ENCODE measurements at regions not wholly inside any gene's neighbourhood (a gene's known extent, or its start where the extent isn't known, plus 50 kb on each side); places are given as distances from the start of the nearest gene placed in this dataset.

DNA sequence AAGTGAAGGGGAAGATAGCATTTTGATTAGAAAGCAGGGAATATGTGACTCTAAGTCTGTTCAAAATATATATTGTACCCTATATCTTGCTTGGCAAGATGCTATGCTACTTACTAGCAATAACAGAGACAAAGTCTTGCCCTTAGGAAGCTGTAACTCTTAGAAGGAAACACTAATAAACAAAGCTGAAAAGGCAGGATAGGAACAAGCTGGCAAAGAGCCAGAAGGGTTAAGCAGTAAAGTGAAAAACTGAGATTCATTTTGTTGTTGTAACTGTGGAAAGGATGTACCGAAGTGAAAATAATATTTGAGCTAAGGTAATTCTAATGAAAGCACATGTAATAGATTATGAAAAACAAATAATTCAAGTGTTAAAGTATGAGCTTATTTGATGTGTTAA, 527.1 kb upstream of the FLRT2 start:
- TF ChIP-seq, protein P1, sequence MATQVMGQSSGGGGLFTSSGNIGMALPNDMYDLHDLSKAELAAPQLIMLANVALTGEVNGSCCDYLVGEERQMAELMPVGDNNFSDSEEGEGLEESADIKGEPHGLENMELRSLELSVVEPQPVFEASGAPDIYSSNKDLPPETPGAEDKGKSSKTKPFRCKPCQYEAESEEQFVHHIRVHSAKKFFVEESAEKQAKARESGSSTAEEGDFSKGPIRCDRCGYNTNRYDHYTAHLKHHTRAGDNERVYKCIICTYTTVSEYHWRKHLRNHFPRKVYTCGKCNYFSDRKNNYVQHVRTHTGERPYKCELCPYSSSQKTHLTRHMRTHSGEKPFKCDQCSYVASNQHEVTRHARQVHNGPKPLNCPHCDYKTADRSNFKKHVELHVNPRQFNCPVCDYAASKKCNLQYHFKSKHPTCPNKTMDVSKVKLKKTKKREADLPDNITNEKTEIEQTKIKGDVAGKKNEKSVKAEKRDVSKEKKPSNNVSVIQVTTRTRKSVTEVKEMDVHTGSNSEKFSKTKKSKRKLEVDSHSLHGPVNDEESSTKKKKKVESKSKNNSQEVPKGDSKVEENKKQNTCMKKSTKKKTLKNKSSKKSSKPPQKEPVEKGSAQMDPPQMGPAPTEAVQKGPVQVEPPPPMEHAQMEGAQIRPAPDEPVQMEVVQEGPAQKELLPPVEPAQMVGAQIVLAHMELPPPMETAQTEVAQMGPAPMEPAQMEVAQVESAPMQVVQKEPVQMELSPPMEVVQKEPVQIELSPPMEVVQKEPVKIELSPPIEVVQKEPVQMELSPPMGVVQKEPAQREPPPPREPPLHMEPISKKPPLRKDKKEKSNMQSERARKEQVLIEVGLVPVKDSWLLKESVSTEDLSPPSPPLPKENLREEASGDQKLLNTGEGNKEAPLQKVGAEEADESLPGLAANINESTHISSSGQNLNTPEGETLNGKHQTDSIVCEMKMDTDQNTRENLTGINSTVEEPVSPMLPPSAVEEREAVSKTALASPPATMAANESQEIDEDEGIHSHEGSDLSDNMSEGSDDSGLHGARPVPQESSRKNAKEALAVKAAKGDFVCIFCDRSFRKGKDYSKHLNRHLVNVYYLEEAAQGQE (IDR thresholded peaks at IDR 0.05; ENCODE audit: insufficient read depth in 1 of 2, low read depth in 2 of 2, low read length in 2 of 2), result no peak
- TF ChIP-seq POLR2AphosphoS5 (IDR thresholded peaks at IDR 0.05; ENCODE audit: low read depth, low read length) (no peak), TAF1 (IDR thresholded peaks at IDR 0.05; ENCODE audit: borderline replicate concordance, insufficient read depth, low read length) (no peak), FOXP2 (optimal IDR thresholded peaks at IDR 0.05; ENCODE audit: borderline replicate concordance, extremely low read depth, extremely low read length, insufficient read depth) (no peak), SIN3A (IDR thresholded peaks at IDR 0.05; ENCODE audit: borderline replicate concordance, insufficient read depth, low read length) (no peak)

DNA sequence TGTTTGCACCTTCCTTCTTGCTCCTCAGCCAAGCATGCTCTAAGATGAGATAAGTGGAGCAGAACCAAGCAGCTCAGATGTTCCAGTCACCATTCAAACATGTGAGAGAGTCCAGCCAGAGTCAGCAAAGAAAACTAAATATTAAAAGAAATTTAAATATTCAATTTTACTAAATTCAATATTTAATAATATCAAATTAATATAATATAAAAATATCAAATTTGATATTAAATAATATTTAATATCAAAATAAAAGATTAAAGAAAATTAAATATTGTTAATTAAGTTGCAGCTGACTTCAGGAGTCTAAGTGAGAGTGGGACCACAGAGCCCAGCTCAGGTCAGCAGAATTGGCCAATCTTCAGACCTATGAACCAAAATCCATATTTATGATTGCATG, 526.1 kb upstream of the FLRT2 start:
- TF ChIP-seq TAF1 (IDR thresholded peaks at IDR 0.05; ENCODE audit: borderline replicate concordance, insufficient read depth, low read length), result no peak
- no peak for TF ChIP-seq FOXP2 (optimal IDR thresholded peaks at IDR 0.05; ENCODE audit: borderline replicate concordance, extremely low read depth, extremely low read length, insufficient read depth)
- TF ChIP-seq SIN3A (IDR thresholded peaks at IDR 0.05; ENCODE audit: borderline replicate concordance, insufficient read depth, low read length), result no peak
- no peak for TF ChIP-seq POLR2AphosphoS5 (IDR thresholded peaks at IDR 0.05; ENCODE audit: low read depth, low read length)

DNA sequence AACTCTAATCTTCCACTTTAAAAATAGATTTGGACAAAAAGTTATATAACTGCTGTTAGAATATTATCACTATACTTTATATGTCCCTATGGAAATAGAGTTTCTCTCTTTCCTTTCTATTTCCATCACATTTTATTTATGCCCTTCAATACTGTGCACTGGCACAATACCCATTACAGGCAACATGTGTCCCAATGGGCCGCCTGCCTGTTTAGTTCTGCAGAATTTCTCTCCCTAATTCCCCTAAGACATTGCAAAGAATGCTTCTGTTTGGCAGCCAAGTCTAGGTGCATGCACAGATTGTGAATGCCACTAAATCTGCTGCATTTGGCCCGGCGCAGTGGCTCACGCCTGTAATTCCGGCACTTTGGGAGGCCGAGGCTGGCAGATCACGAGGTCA, 520.4 kb upstream of the FLRT2 start:
- no peak for TF ChIP-seq TAF1 (IDR thresholded peaks at IDR 0.05; ENCODE audit: borderline replicate concordance, insufficient read depth, low read length)
- TF ChIP-seq, protein P1 (IDR thresholded peaks at IDR 0.05; ENCODE audit: insufficient read depth in 1 of 2, low read depth in 2 of 2, low read length in 2 of 2), result no peak
- no peak for TF ChIP-seq SIN3A (IDR thresholded peaks at IDR 0.05; ENCODE audit: borderline replicate concordance, insufficient read depth, low read length)
- TF ChIP-seq FOXP2 (optimal IDR thresholded peaks at IDR 0.05; ENCODE audit: borderline replicate concordance, extremely low read depth, extremely low read length, insufficient read depth), result no peak
- TF ChIP-seq POLR2AphosphoS5 (IDR thresholded peaks at IDR 0.05; ENCODE audit: low read depth, low read length), result no peak

DNA sequence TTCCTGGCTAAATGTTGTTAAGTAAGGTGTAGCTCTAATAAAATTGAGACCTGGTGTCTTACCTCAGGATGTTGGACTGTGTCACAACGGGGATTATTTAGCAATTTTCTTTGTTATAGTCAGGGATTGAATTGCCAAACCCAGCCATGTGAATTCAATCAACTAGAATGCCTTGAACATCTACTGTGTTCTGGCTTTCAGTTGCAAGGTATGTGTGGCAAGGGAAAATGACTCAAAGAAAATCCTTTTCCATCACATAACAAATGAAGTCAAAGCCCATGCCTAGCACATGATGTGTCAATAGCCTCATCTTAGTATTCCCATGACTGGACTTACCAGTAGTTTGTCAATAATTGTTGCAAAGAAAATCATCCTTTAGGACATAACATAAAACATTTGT, 519.8 kb upstream of the FLRT2 start:
- TF ChIP-seq SIN3A (IDR thresholded peaks at IDR 0.05; ENCODE audit: borderline replicate concordance, insufficient read depth, low read length) (no peak), POLR2AphosphoS5 (IDR thresholded peaks at IDR 0.05; ENCODE audit: low read depth, low read length) (no peak), TAF1 (IDR thresholded peaks at IDR 0.05; ENCODE audit: borderline replicate concordance, insufficient read depth, low read length) (no peak), FOXP2 (optimal IDR thresholded peaks at IDR 0.05; ENCODE audit: borderline replicate concordance, extremely low read depth, extremely low read length, insufficient read depth) (no peak)
- TF ChIP-seq, protein P1 (IDR thresholded peaks at IDR 0.05; ENCODE audit: insufficient read depth in 1 of 2, low read depth in 2 of 2, low read length in 2 of 2), result no peak

DNA sequence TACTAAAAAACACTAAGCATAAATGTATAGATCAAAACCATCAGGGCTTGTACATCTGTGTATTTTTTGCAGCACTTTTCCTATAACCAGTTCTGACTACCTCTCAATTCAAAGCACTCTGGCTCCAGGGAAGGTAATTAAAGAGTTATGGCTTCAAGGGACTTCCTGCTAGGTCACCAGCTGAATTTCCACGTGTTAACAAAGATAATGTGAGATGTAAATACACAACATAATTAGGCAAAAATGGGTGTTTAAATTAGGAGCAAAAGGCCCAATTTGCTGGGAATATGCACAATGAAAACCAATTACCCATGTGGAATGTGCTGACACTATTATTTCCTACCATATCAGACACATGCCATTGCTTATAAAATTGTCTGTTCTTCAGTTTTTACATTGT, 513.4 kb upstream of the FLRT2 start:
- TF ChIP-seq, protein P1 (IDR thresholded peaks at IDR 0.05; ENCODE audit: insufficient read depth in 1 of 2, low read depth in 2 of 2, low read length in 2 of 2), result no peak
- TF ChIP-seq POLR2AphosphoS5 (IDR thresholded peaks at IDR 0.05; ENCODE audit: low read depth, low read length) (no peak), TAF1 (IDR thresholded peaks at IDR 0.05; ENCODE audit: borderline replicate concordance, insufficient read depth, low read length) (no peak), SIN3A (IDR thresholded peaks at IDR 0.05; ENCODE audit: borderline replicate concordance, insufficient read depth, low read length) (no peak), FOXP2 (optimal IDR thresholded peaks at IDR 0.05; ENCODE audit: borderline replicate concordance, extremely low read depth, extremely low read length, insufficient read depth) (no peak)
